ENCODE measurements at regions not wholly inside any gene's neighbourhood (a gene's known extent, or its start where the extent isn't known, plus 50 kb on each side); places are given as distances from the start of the nearest gene placed in this dataset.
"Not testable (repeated sequence)": the region's sequence is repeated elsewhere in the genome, so short reads cannot be mapped to it uniquely, and the experiment has no call there.

DNA sequence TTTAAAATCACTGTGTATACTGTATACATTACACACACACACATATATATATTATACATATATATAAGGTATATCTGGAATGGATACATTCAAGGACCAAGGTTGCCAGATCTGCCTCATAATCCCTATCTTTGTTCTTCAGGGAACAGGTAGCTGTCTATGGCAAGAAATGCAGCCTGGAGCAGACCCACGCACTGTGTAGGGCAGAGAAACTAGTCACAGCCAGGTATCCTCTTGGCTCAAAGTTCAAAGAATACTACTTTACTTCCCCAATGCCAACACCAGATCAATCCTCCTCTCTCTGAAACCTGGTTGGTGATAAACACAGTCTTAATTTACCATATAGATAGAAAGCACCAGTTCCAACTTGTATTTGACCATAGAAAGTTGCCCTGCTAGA, 313.6 kb downstream of the PRELID2 start:
- H3K27ac ChIP-seq (replicated peaks), result no peak overlapping the region
- TF ChIP-seq POLR2AphosphoS5 (IDR thresholded peaks at IDR 0.05; ENCODE audit: low read depth) (no peak), GABPA (IDR thresholded peaks at IDR 0.05; ENCODE audit: low read depth) (no peak), CTCF (IDR thresholded peaks at IDR 0.05; ENCODE audit: insufficient read depth, low read length) (no peak), SPI1 (IDR thresholded peaks at IDR 0.05; ENCODE audit: borderline replicate concordance, low read depth) (no peak)
- TF ChIP-seq, protein P1, sequence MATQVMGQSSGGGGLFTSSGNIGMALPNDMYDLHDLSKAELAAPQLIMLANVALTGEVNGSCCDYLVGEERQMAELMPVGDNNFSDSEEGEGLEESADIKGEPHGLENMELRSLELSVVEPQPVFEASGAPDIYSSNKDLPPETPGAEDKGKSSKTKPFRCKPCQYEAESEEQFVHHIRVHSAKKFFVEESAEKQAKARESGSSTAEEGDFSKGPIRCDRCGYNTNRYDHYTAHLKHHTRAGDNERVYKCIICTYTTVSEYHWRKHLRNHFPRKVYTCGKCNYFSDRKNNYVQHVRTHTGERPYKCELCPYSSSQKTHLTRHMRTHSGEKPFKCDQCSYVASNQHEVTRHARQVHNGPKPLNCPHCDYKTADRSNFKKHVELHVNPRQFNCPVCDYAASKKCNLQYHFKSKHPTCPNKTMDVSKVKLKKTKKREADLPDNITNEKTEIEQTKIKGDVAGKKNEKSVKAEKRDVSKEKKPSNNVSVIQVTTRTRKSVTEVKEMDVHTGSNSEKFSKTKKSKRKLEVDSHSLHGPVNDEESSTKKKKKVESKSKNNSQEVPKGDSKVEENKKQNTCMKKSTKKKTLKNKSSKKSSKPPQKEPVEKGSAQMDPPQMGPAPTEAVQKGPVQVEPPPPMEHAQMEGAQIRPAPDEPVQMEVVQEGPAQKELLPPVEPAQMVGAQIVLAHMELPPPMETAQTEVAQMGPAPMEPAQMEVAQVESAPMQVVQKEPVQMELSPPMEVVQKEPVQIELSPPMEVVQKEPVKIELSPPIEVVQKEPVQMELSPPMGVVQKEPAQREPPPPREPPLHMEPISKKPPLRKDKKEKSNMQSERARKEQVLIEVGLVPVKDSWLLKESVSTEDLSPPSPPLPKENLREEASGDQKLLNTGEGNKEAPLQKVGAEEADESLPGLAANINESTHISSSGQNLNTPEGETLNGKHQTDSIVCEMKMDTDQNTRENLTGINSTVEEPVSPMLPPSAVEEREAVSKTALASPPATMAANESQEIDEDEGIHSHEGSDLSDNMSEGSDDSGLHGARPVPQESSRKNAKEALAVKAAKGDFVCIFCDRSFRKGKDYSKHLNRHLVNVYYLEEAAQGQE (IDR thresholded peaks at IDR 0.05; ENCODE audit: insufficient replicate concordance, low read depth), result no peak
- H3K27me3 ChIP-seq (ENCODE audit: insufficient read depth, poor library complexity, severe bottlenecking), result no peaks in the 10 kb centered on the region
- no peak for DNase-seq (ENCODE audit: low read depth in 1 of 2, low spot score in 1 of 2)
- no peak overlapping the region for H3K4me3 ChIP-seq (replicated peaks; ENCODE audit: insufficient read depth, low read length)

- H3K27me3 ChIP-seq (ENCODE audit: insufficient read depth, poor library complexity, severe bottlenecking), result no peaks in the 10 kb centered on the region
- no peak overlapping the region for H3K27ac ChIP-seq (replicated peaks)
- TF ChIP-seq SPI1 (IDR thresholded peaks at IDR 0.05; ENCODE audit: borderline replicate concordance, low read depth) (no peak), GABPA (IDR thresholded peaks at IDR 0.05; ENCODE audit: low read depth) (no peak), CTCF (IDR thresholded peaks at IDR 0.05; ENCODE audit: insufficient read depth, low read length) (no peak), POLR2AphosphoS5 (IDR thresholded peaks at IDR 0.05; ENCODE audit: low read depth) (no peak)
- TF ChIP-seq, protein P1 (IDR thresholded peaks at IDR 0.05; ENCODE audit: insufficient replicate concordance, low read depth), result no peak
- H3K4me3 ChIP-seq (replicated peaks; ENCODE audit: insufficient read depth, low read length), result no peak overlapping the region
- no peak for DNase-seq (ENCODE audit: low read depth in 1 of 2, low spot score in 1 of 2)
These were observed 314.1 kb downstream of the PRELID2 start for GRCh38 chr5:145521066-145521465.

DNA sequence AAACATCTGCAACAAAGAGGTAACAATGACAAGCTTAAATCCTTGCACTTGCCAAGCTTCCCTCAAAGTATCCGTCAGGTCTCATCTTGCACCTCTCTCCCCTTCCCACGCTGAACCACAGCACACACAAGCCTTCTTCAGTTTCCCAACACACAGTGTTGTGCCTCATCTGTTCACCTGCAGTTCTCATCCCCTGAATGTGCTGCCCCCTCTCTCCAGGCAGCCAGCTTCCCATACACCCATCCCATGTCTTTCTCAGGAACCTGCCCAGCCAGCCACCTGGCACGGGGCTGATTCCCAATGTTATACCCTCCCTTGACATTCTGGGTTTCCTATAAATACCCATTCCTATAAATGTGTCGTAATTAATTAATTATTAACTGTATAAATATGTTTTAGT, 314.8 kb downstream of the PRELID2 start:
- H3K27me3 ChIP-seq (ENCODE audit: insufficient read depth, poor library complexity, severe bottlenecking), result no peaks in the 10 kb centered on the region
- H3K4me3 ChIP-seq (replicated peaks; ENCODE audit: insufficient read depth, low read length), result no peak overlapping the region
- no peak overlapping the region for H3K27ac ChIP-seq (replicated peaks)
- TF ChIP-seq, protein P1 (IDR thresholded peaks at IDR 0.05; ENCODE audit: insufficient replicate concordance, low read depth), result no peak
- TF ChIP-seq SPI1 (IDR thresholded peaks at IDR 0.05; ENCODE audit: borderline replicate concordance, low read depth), result no peak
- no peak for TF ChIP-seq CTCF (IDR thresholded peaks at IDR 0.05; ENCODE audit: insufficient read depth, low read length)
- TF ChIP-seq GABPA (IDR thresholded peaks at IDR 0.05; ENCODE audit: low read depth), result no peak
- no peak for DNase-seq (ENCODE audit: low read depth in 1 of 2, low spot score in 1 of 2)

GRCh38 chr5:145517588-145517987, 317.6 kb downstream of the PRELID2 start:
- H3K4me3 ChIP-seq (replicated peaks; ENCODE audit: insufficient read depth, low read length); H3K27me3 ChIP-seq (ENCODE audit: insufficient read depth, poor library complexity, severe bottlenecking); DNase-seq (ENCODE audit: low read depth in 1 of 2, low spot score in 1 of 2); H3K27ac ChIP-seq (replicated peaks): not testable (repeated sequence)
